Activated T-helper 1 cell treated with anti-CD3 and anti-CD28 coated beads, Interleukin-2, amount 50 U/mL, for 16 hours (primary cell): ENCODE measurements at regions not wholly inside any gene's neighbourhood (a gene's known extent, or its start where the extent isn't known, plus 50 kb on each side); places are given as distances from the start of the nearest gene placed in this dataset.
"Not testable (repeated sequence)": the region's sequence is repeated elsewhere in the genome, so short reads cannot be mapped to it uniquely, and the experiment has no call there.

Source experiments
- DNase-seq, 2 donors: peaks; one replicate each; pipeline ENCODE4 v3.0.0-alpha.2; 2020; ENCODE audit warnings: low read depth in 1 of 2, low spot score in 1 of 2

- no peak for DNase-seq
Measured at GRCh38 chr11:134657631-134658030, 245.6 kb upstream of the B3GAT1 start.

- DNase-seq, result no peak
Measured at GRCh38 chr11:134656861-134657540, 245.0 kb upstream of the B3GAT1 start.

- DNase-seq, result not testable (repeated sequence)
Measured at GRCh38 chr11:134656086-134656840, 244.2 kb upstream of the B3GAT1 start.

- DNase-seq, result no peak
Measured at GRCh38 chr11:134655189-134655989, 243.3 kb upstream of the B3GAT1 start.

DNA sequence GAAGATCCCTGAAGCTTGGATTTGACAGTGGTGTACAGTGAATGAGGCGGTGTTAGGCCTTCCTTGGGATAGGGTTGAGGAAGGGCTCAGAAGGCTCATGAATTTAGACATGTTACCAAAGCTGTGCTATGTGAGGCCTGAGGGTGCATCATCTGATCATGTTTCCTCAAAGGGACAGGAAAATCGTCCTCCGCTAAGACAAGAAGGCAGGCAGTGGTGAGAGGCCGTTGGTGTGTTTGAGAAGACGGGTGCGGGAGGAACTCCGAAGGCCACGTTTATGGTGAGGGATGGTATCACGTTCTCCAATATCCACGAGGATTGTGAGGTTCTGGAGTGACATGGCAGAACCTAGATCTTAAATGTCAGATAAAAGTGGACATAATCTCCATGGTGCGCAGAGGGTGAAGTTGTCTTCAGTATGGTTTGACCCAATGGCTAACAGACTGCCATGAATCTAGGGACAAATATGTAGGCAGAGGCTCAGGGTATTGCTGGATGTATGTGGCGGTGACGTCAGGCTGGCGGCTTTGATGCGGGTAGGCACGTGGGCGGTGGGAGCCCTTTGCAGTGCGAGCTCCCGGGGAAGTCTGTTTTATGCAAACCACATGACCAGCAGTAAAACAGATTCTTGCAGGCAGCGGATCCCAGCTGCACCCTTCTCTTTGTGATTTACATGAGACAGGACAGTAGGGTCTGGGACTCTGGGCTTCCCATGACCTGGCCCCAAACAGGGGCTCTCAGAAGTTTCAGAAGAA is 242.3 kb upstream of the B3GAT1 start:
- no peak for DNase-seq

- DNase-seq, result no peak
Measured at GRCh38 chr11:134652586-134653255, 240.7 kb upstream of the B3GAT1 start.

DNA sequence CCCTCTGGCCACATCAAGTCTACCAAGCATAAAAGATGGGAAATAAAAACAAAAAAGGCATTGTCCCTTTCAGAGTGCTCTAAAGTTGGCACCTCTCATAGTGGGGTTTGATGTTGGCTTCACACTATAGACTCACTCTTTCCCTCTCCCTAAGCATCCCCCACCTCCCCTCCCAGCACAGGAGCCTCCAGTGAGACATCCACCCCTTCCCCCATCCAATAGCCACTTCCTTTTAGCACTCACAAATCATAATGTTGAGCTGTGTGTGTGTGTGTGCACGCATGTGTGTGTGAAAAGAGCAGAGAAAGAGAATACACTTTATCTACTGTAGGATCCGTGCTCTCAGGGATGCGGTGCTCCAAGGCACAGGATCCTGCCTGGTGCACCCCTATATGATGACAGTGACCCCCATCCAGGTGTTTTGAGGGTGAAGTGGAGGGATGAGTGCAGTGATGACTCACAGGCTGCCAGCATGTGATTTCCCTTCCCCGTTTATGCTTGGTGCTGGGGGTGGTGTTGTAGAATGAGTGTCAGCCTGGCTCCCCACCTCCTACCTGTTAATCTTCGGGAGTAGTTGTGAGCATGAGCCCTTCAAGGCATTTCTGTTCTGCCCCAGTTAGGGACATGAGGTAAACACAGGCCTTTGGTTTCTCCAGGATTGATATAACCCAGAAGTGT is 235.2 kb upstream of the B3GAT1 start:
- no peak for DNase-seq

DNA sequence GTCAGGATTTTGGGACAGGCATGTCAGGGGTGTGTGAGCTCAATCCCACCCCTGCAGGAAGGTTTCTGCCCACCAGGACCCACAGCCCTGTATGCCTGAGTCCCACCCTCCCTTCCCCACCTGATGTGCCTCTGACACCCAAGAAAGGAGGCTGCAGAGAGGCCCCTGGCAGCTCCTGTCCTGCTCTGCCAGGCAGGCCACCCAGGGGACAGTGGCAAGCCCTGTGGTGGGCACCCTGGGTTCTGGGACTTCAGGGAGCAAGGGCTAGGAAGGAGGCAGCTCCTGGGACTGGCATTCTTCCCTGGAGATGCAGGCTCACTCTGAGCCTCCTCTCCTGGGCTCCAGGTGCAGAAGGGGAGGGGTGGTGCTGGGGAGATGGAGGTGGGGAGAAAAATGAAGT is 234.5 kb upstream of the B3GAT1 start:
- DNase-seq, result no peak

GRCh38 chr11:134645576-134645975 is 233.5 kb upstream of the B3GAT1 start:
- DNase-seq, result no peak

DNA sequence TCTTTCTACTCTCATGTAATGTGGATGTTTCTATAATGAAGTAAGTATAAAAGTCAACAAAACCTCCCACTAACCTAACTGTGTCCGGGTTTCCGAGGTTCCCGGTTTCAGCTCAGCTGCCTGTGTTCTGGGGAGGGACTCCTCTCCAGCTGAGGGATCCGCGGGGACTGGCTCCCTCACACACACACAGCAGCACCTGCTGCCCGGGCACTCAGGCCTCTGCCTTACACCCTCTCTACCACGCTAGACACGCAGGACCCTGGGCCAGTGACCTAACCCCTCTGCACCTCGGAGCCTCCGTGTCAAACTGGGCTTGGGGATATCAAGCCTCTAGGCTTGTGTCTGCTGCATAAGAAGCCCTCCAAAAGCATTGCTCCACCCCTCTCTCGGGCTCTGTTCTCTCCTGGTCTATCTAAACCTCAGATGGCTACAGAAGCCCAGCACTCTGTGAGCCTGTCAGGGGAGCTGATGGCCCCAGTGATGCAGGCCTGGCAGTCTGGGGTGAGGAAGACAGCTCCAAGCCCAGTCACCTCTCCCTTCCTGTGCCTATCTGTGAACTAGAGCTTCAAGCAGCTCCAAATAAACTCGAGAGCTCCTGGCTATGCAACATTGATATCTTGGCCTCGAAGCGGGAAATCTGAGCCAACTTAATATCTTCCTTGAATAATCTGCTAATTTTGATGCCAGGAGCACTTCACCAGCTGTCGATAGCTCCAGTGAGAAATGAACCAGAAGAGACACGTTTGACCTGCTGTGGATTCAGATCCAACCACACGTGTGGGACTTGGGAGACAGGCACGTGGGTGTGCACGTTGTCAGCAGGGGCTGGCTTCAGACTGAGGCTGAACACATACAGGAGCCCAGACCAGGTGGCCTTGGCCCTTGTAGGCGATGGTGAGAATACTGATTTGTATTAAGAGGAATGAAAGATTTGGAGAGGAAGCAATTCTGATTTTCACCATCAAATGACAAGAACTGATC is 232.7 kb upstream of the B3GAT1 start:
- no peak for DNase-seq

GRCh38 chr11:134643115-134644012 is 231.3 kb upstream of the B3GAT1 start:
- DNase-seq, result no peak

GRCh38 chr11:134642206-134642605 is 230.2 kb upstream of the B3GAT1 start:
- no peak for DNase-seq

- DNase-seq, result no peak
Measured at GRCh38 chr11:134640971-134641968, 229.2 kb upstream of the B3GAT1 start.

DNA sequence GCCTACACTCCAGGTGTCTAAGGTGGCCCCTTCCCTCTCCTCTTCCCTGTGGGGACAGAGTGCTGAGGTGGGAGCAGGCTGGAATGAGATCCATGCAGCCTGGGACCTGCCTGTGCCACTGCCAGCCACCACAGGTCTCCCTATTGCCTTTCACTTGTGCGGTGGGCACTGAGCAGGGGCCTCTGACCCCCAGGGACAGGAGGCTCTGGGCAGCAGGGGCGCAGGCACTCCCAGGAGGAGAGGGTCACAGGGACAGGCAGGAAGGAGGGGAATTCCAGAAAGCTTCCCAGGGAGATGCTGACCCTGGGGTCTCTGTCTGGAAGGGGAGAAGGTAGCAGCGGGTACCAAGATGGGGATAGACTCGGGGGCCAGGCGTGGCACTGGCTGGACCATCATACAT is 228.5 kb upstream of the B3GAT1 start:
- no peak for DNase-seq

DNA sequence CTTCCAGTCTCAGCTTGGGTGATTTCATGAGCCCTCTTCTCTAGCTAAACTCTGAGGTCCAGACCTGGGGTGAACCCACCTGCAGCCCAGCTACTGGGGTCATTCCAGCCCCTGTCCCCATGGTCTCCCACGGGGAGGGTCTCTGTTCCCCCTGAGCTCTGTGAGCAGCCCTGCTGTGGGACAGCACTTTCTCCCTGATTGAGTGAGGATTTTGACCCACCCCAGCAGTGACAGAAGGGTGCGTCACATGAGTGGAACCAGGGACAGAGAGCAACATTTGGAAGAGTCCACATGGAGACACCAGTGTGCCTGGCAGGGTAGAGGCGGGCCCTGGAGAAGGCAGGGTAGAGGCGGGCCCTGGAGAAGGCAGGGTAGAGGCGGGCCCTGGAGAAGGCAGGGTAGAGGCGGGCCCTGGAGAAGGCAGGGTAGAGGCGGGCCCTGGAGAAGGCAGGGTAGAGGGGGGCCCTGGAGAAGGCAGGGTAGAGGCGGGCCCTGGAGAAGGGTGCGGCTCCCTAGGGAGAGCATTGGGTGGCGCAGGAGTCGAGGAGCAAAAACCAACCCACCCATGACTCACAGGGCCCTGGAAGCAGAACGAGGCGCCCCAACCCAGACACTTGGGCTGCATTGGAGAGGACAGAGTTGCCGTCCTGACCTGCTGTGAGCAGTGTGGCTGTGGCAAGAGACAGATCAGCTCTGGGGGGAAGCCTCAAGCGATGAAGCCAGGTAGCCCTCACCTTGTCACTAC is 227.7 kb upstream of the B3GAT1 start:
- no peak for DNase-seq
